OCI-LY1 (cell line): ENCODE measurements at regions not wholly inside any gene's neighbourhood (a gene's known extent, or its start where the extent isn't known, plus 50 kb on each side); places are given as distances from the start of the nearest gene placed in this dataset.

ENCODE experiments used
- H2AFZ ChIP-seq: fragments of 200-600 bp; sonication (generic), shearing (Covaris generic); 2 replicates; pipeline ENCODE4 v1.6.0; 2014; ENCODE audit warnings: antibody characterized with exemption, mild to moderate bottlenecking, low read length
- H3F3A ChIP-seq: fragments of 200-600 bp; sonication (generic), shearing (Covaris generic); 2 replicates; pipeline ENCODE4 v1.6.0; 2014; ENCODE audit warnings: mild to moderate bottlenecking, antibody characterized with exemption, low read length, moderate library complexity; ENCODE audit not compliant: insufficient read depth
- H3K27ac ChIP-seq: fragments of 200-600 bp; sonication (generic); 2 replicates; pipeline ENCODE4 v1.5.1; 2014; ENCODE audit warnings: low read length, mixed run types, mild to moderate bottlenecking, low read depth; ENCODE audit not compliant: poor library complexity, severe bottlenecking
- H3K27me3 ChIP-seq: fragments of 200-600 bp; sonication (generic); 2 replicates; pipeline ENCODE4 v1.6.0; 2014; ENCODE audit warnings: antibody characterized with exemption, mild to moderate bottlenecking, low read length, moderate library complexity; ENCODE audit not compliant: insufficient read depth
- H3K36me3 ChIP-seq: fragments of 200-600 bp; sonication (generic); 2 replicates; pipeline ENCODE4 v1.6.1; 2014; ENCODE audit warnings: mild to moderate bottlenecking, antibody characterized with exemption, low read length, moderate library complexity, mixed read lengths; ENCODE audit not compliant: insufficient read depth
- H3K4me1 ChIP-seq: fragments of 200-600 bp; sonication (generic); 2 replicates; pipeline ENCODE4 v1.5.1; 2014; ENCODE audit warnings: mild to moderate bottlenecking, low read length, moderate library complexity; ENCODE audit not compliant: insufficient read depth, severe bottlenecking
- H3K4me2 ChIP-seq: fragments of 200-600 bp; sonication (generic), shearing (Covaris generic); 2 replicates; pipeline ENCODE4 v1.6.1; 2014; ENCODE audit warnings: low read length
- H3K4me3 ChIP-seq: fragments of 200-600 bp; sonication (generic); 2 replicates; pipeline ENCODE4 v1.5.1; 2014; ENCODE audit warnings: low read length, low read depth, mild to moderate bottlenecking, mixed read lengths; ENCODE audit not compliant: poor library complexity, severe bottlenecking
- H3K79me2 ChIP-seq: fragments of 200-600 bp; shearing (Covaris generic); 2 replicates; pipeline ENCODE4 v1.6.1; 2016; ENCODE audit warnings: mixed run types, low read length, mixed read lengths; ENCODE audit not compliant: insufficient read depth
- H3K9ac ChIP-seq: fragments of 200-600 bp; sonication (generic), shearing (Covaris generic); 2 replicates; pipeline ENCODE4 v1.6.1; 2014; ENCODE audit warnings: mild to moderate bottlenecking, low read length, mixed read lengths
- H3K9me2 ChIP-seq: fragments of 200-600 bp; sonication (generic), shearing (Covaris generic); 2 replicates; pipeline ENCODE4 v1.6.1; 2014; ENCODE audit warnings: low read depth, mild to moderate bottlenecking, low read length, mixed read lengths
- H3K9me3 ChIP-seq: fragments of 200-600 bp; shearing (Covaris generic); 2 replicates; pipeline ENCODE4 v1.6.1; 2014; ENCODE audit warnings: low read length, mixed read lengths
- H4K20me1 ChIP-seq: fragments of 200-600 bp; sonication (generic), shearing (Covaris generic); 2 replicates; pipeline ENCODE4 v1.6.0; 2016; ENCODE audit warnings: mild to moderate bottlenecking, low read length; ENCODE audit not compliant: insufficient read depth
- EZH2 ChIP-seq: fragments of 200-600 bp; sonication (generic), shearing (Covaris generic); IDR thresholded peaks from 2 replicates; pipeline ENCODE4 v1.8.0; 2017; ENCODE audit warnings: borderline replicate concordance, mixed run types, mild to moderate bottlenecking, antibody characterized with exemption, low read length, moderate library complexity, mixed read lengths
- TF ChIP-seq, protein P1 (sequence below): fragments of 200-600 bp; sonication (generic), shearing (Covaris generic); IDR thresholded peaks from 2 replicates; pipeline ENCODE4 v1.5.1; 2017; ENCODE audit warnings: mild to moderate bottlenecking, antibody characterized with exemption, low read length, moderate library complexity, mixed read lengths

DNA sequence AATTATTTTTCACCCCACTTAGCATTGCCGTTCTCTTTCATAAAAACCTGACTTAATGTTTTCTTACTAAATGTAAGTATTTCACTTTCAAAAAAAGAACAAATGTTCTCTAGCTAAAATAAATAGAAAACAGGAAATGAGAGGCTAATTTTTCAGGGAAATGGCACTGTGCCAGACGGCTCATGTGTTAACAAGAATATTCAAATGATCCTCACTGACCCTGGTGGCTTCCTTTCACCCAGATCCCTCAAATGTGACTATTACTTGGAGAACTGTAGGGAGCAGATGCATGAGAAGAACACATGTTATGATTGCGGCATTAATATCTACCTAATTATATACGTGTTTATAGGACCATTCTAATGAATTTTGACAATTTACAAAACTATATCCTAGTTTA is 827.7 kb downstream of the SOCS6 start:
- H3K36me3 ChIP-seq, result no peaks in the 10 kb centered on the region

DNA sequence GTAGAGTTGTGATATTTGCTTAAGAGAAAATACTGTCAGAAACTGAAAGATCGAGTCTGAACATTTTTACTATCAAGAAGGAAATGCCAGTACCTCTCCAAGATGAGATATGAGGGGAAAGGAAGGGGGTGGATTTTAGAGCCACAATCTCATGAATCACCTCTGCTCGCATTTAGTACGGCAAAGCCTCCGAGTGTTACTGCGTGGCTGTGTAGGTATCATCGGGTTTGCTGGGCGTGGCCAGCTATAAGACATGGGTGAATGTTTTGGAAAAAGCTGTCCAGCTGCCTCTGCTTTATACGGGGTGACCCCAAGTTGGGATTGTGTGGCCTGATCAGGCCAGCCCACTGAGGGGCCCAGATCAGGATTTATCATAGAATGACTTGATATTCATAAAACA is 826.4 kb downstream of the SOCS6 start:
- no peak overlapping the region for H2AFZ ChIP-seq
- no peaks in the 10 kb centered on the region for H3K36me3 ChIP-seq
- no peak overlapping the region for H3K9ac ChIP-seq
- H3K27ac ChIP-seq, result no peak overlapping the region
- no peaks in the 10 kb centered on the region for H3K4me1 ChIP-seq
- no peak for TF ChIP-seq EZH2
- no peak overlapping the region for H3K4me2 ChIP-seq
- no peaks in the 10 kb centered on the region for H3F3A ChIP-seq
- H4K20me1 ChIP-seq, result no peaks in the 10 kb centered on the region
- no peaks in the 10 kb centered on the region for H3K27me3 ChIP-seq
- H3K4me3 ChIP-seq, result no peak overlapping the region
- H3K9me3 ChIP-seq, result no peaks in the 10 kb centered on the region
- H3K79me2 ChIP-seq, result no peaks in the 10 kb centered on the region
- H3K9me2 ChIP-seq, result no peaks in the 10 kb centered on the region

More for the DNA sequence above, 827.7 kb downstream of the SOCS6 start:
- Histone ChIP-seq H3K79me2 (no peaks in the 10 kb centered on the region), H4K20me1 (no peaks in the 10 kb centered on the region), H3K4me2 (no peak overlapping the region), H2AFZ (no peak overlapping the region), H3K27ac (no peak overlapping the region), H3K27me3 (no peaks in the 10 kb centered on the region), H3F3A (no peaks in the 10 kb centered on the region), H3K9ac (no peak overlapping the region), H3K4me1 (no peaks in the 10 kb centered on the region), H3K9me3 (no peaks in the 10 kb centered on the region), H3K4me3 (no peak overlapping the region), H3K9me2 (no peaks in the 10 kb centered on the region)
- TF ChIP-seq, protein P1, sequence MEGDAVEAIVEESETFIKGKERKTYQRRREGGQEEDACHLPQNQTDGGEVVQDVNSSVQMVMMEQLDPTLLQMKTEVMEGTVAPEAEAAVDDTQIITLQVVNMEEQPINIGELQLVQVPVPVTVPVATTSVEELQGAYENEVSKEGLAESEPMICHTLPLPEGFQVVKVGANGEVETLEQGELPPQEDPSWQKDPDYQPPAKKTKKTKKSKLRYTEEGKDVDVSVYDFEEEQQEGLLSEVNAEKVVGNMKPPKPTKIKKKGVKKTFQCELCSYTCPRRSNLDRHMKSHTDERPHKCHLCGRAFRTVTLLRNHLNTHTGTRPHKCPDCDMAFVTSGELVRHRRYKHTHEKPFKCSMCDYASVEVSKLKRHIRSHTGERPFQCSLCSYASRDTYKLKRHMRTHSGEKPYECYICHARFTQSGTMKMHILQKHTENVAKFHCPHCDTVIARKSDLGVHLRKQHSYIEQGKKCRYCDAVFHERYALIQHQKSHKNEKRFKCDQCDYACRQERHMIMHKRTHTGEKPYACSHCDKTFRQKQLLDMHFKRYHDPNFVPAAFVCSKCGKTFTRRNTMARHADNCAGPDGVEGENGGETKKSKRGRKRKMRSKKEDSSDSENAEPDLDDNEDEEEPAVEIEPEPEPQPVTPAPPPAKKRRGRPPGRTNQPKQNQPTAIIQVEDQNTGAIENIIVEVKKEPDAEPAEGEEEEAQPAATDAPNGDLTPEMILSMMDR, result no peak
- TF ChIP-seq EZH2, result no peak

DNA sequence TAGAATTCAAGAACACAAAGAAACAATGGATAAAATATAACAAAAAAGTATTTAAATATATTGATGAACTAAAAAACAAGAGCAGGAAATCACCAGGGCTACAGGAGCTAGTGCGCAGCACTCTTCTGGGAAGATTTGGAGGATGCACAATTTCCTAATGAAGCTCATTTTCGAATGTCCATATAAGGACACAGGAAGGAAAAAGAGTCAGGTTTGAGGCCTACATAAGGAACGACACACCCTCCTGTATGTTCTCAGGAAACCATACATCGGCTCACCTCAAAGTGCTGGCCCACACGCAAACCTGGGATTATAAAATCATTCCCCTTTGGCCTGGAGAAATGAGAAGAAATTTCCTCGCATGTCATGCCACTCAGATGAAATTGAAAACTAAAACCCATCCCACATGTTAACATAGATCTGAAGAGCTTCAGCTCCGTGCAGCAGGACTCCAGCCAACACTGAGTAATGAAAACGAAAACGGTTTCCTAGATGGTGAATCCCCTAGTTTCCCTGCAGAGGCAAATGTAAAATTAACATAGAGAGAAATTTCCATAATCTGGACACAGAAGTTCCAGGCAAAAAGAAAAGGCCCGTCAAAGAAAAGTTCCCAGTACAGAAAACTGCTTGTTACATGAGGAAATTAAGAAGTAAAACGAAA is 825.8 kb downstream of the SOCS6 start:
- no peaks in the 10 kb centered on the region for H3K4me1 ChIP-seq
- no peak overlapping the region for H3K27ac ChIP-seq
- H4K20me1 ChIP-seq, result no peaks in the 10 kb centered on the region
- no peaks in the 10 kb centered on the region for H3K27me3 ChIP-seq
- H3K4me2 ChIP-seq, result no peak overlapping the region
- no peak overlapping the region for H2AFZ ChIP-seq
- H3K9me2 ChIP-seq, result no peaks in the 10 kb centered on the region
- no peaks in the 10 kb centered on the region for H3F3A ChIP-seq
- TF ChIP-seq, protein P1, result no peak
- H3K9ac ChIP-seq, result no peak overlapping the region
- H3K4me3 ChIP-seq, result no peak overlapping the region
- H3K36me3 ChIP-seq, result no peaks in the 10 kb centered on the region
- H3K9me3 ChIP-seq, result no peaks in the 10 kb centered on the region
- H3K79me2 ChIP-seq, result no peaks in the 10 kb centered on the region

DNA sequence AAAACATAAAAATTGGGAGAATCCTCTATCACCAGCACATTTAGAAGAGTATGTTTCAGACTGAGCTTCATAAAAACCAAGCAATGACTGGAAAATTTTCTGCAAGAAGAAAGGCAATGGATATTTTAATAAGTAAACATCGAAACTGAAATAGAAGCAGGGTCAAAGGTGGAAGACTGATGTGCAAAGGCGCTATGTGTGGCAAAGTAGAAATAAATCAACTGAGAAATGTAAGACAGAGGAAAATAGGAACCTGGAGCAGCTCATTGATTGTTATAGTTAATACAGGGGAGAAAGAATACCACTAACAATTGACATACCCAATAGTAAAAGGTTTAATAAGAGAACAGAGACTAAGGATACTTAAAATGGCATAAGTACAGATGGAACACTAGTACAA is 818.4 kb downstream of the SOCS6 start:
- no peak overlapping the region for H2AFZ ChIP-seq
- TF ChIP-seq, protein P1, result no peak
- TF ChIP-seq EZH2, result no peak
- no peak overlapping the region for H3K4me3 ChIP-seq
- H3K4me2 ChIP-seq, result no peak overlapping the region
- H4K20me1 ChIP-seq, result no peaks in the 10 kb centered on the region
- no peaks in the 10 kb centered on the region for H3K4me1 ChIP-seq
- H3K27me3 ChIP-seq, result no peaks in the 10 kb centered on the region
- no peaks in the 10 kb centered on the region for H3F3A ChIP-seq
- no peaks in the 10 kb centered on the region for H3K79me2 ChIP-seq
- H3K36me3 ChIP-seq, result no peaks in the 10 kb centered on the region
- H3K27ac ChIP-seq, result no peak overlapping the region
- no peaks in the 10 kb centered on the region for H3K9me3 ChIP-seq
- H3K9me2 ChIP-seq, result no peaks in the 10 kb centered on the region
- no peak overlapping the region for H3K9ac ChIP-seq
